NCI-H345 (cell line): ENCODE measurements at regions not wholly inside any gene's neighbourhood (a gene's known extent, or its start where the extent isn't known, plus 50 kb on each side); places are given as distances from the start of the nearest gene placed in this dataset.

Experiments used
- DNase-seq: peaks from one replicate; lab custom pipeline; 2025; lab: John Stamatoyannopoulos, UW

- no peak for DNase-seq
Measured at GRCh38 chr6:123747515-123747914, 56.1 kb upstream of the NKAIN2 start.

- DNase-seq = no peak
Measured at GRCh38 chr6:123745895-123746294, 57.8 kb upstream of the NKAIN2 start.

GRCh38 chr6:123744840-123745239 lies 58.8 kb upstream of the NKAIN2 start:
- DNase-seq = no peak

GRCh38 chr6:123742626-123743025 lies 61.0 kb upstream of the NKAIN2 start:
- DNase-seq = no peak

- DNase-seq = no peak
Measured at GRCh38 chr6:123733180-123733579, 70.5 kb upstream of the NKAIN2 start.

- DNase-seq = no peak
Measured at GRCh38 chr6:123716506-123716905, 79.8 kb upstream of the TRDN start.

- DNase-seq = peak; percentile 23
Measured at GRCh38 chr6:123715006-123715863, 78.5 kb upstream of the TRDN start.

GRCh38 chr6:123712831-123713230 lies 76.1 kb upstream of the TRDN start:
- no peak for DNase-seq

GRCh38 chr6:123702943-123703342 lies 66.2 kb upstream of the TRDN start:
- DNase-seq = no peak

- DNase-seq = no peak
Measured at GRCh38 chr6:123687864-123688263, 51.1 kb upstream of the TRDN start.
